Spleen (tissue), 7 donors: ENCODE measurements at regions not wholly inside any gene's neighbourhood (a gene's known extent, or its start where the extent isn't known, plus 50 kb on each side); places are given as distances from the start of the nearest gene placed in this dataset.

ENCODE experiments used
- POLR2A ChIP-seq, 3 donors: fragments of 450-650 bp; IDR thresholded peaks; one replicate each; pipeline ENCODE4 v1.5.1; 2017; ENCODE audit warnings: antibody characterized with exemption in 3 of 3, mild to moderate bottlenecking in 1 of 3
- TF ChIP-seq, protein P1 (sequence below), 11 experiments: fragments of 200-600 bp in 7 of 11; fragments of 450-650 bp in 4 of 11; sonication (generic) in 4 of 11; IDR thresholded peaks in 8 of 11; conservative IDR thresholded peaks in 3 of 11; 1 replicate in 7 of 11; 2 replicates in 4 of 11; pipeline versions ENCODE4 v1.4.0 to v1.8.0; 2016 to 2021; ENCODE audit warnings: antibody characterized with exemption in 11 of 11, inconsistent platforms in 4 of 11, mild to moderate bottlenecking in 1 of 11
- donor health status: DM: no; HTN: no; CAD: no; lungs with moderate emphysema.
- donor health status: DM: no; HTN: no; CAD: no.
- donor health status: DM: no; HTN: no; CAD: no.

DNA sequence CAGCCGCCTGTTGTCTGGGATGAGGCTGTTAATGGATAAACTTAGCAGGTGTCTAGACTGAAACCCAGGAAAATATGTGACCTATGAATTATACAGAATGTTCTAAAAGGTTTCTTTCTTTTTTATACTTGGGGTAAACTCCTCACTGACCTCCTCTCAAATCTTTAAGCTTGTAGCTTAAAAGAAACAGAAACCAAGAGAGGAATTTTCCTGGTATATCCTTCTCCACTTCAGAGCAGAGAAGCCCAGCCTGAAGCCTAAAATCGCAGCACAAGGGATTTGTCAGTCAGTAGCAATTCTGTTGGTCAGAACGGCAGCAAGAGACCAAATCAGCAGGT is 99.4 kb upstream of the RIPOR2 start:
- TF ChIP-seq, protein P1, sequence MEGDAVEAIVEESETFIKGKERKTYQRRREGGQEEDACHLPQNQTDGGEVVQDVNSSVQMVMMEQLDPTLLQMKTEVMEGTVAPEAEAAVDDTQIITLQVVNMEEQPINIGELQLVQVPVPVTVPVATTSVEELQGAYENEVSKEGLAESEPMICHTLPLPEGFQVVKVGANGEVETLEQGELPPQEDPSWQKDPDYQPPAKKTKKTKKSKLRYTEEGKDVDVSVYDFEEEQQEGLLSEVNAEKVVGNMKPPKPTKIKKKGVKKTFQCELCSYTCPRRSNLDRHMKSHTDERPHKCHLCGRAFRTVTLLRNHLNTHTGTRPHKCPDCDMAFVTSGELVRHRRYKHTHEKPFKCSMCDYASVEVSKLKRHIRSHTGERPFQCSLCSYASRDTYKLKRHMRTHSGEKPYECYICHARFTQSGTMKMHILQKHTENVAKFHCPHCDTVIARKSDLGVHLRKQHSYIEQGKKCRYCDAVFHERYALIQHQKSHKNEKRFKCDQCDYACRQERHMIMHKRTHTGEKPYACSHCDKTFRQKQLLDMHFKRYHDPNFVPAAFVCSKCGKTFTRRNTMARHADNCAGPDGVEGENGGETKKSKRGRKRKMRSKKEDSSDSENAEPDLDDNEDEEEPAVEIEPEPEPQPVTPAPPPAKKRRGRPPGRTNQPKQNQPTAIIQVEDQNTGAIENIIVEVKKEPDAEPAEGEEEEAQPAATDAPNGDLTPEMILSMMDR (IDR thresholded peaks at IDR 0.05 in 8 of 11, conservative IDR thresholded peaks at IDR 0.05 in 3 of 11), result no peak
- TF ChIP-seq POLR2A (IDR thresholded peaks at IDR 0.05), result no peak
